ENCODE measurements at regions not wholly inside any gene's neighbourhood (a gene's known extent, or its start where the extent isn't known, plus 50 kb on each side); places are given as distances from the start of the nearest gene placed in this dataset.

- TF ChIP-seq REST (IDR thresholded peaks at IDR 0.05; ENCODE audit: low read depth, low read length) (no peak), CTCF (IDR thresholded peaks at IDR 0.05) (no peak)
These were observed 135.7 kb downstream of the ASB1 start for GRCh38 chr2:238562446-238562845.

Measured in SK-N-SH (cell line).